HG02571 (cell line): ENCODE measurements at regions not wholly inside any gene's neighbourhood (a gene's known extent, or its start where the extent isn't known, plus 50 kb on each side); places are given as distances from the start of the nearest gene placed in this dataset.
"Not testable (repeated sequence)": the region's sequence is repeated elsewhere in the genome, so short reads cannot be mapped to it uniquely, and the experiment has no call there.

Source experiments
- ATAC-seq: cut with Tn5 transposase; IDR thresholded peaks from one replicate; pipeline ENCODE4 v1.9.1; 2021; ENCODE audit warnings: mild to moderate bottlenecking, moderate library complexity; ENCODE audit not compliant: unreplicated experiment

- ATAC-seq = no peak
Measured at GRCh38 chr12:88366101-88366500, 214.2 kb downstream of the KITLG start.

GRCh38 chr12:88367231-88367630 lies 213.0 kb downstream of the KITLG start:
- no peak for ATAC-seq

GRCh38 chr12:88368077-88368476 lies 212.2 kb downstream of the KITLG start:
- not testable (repeated sequence) for ATAC-seq

- no peak for ATAC-seq
Measured at GRCh38 chr12:88371416-88372183, 208.7 kb downstream of the KITLG start.

GRCh38 chr12:88375306-88376305 lies 204.7 kb downstream of the KITLG start:
- ATAC-seq = no peak

GRCh38 chr12:88377973-88378372 lies 202.3 kb downstream of the KITLG start:
- no peak for ATAC-seq

GRCh38 chr12:88381466-88381865 lies 198.8 kb downstream of the KITLG start:
- ATAC-seq = no peak

- peak; percentile 56 for ATAC-seq
Measured at GRCh38 chr12:88383405-88383804, 196.9 kb downstream of the KITLG start.

GRCh38 chr12:88388566-88389540 lies 191.4 kb downstream of the KITLG start:
- ATAC-seq = no peak

GRCh38 chr12:88390811-88391210 lies 189.5 kb downstream of the KITLG start:
- ATAC-seq = no peak

GRCh38 chr12:88391556-88391955 lies 188.7 kb downstream of the KITLG start:
- no peak for ATAC-seq

GRCh38 chr12:88393017-88393767 lies 187.1 kb downstream of the KITLG start:
- ATAC-seq = no peak

- no peak for ATAC-seq
Measured at GRCh38 chr12:88398031-88398430, 182.2 kb downstream of the KITLG start.

- ATAC-seq = no peak
Measured at GRCh38 chr12:88399811-88400210, 180.5 kb downstream of the KITLG start.

GRCh38 chr12:88400302-88400701 lies 180.0 kb downstream of the KITLG start:
- no peak for ATAC-seq

GRCh38 chr12:88401155-88401554 lies 179.1 kb downstream of the KITLG start:
- no peak for ATAC-seq

- no peak for ATAC-seq
Measured at GRCh38 chr12:88406905-88407304, 173.4 kb downstream of the KITLG start.

- ATAC-seq = no peak
Measured at GRCh38 chr12:88408823-88409222, 171.4 kb downstream of the KITLG start.

GRCh38 chr12:88409257-88409656 lies 171.0 kb downstream of the KITLG start:
- ATAC-seq = no peak

GRCh38 chr12:88411689-88412088 lies 168.6 kb downstream of the KITLG start:
- ATAC-seq = no peak
